GM13977 (cell line): ENCODE measurements at regions not wholly inside any gene's neighbourhood (a gene's known extent, or its start where the extent isn't known, plus 50 kb on each side); places are given as distances from the start of the nearest gene placed in this dataset.

ENCODE experiments used
- DNase-seq: peaks from one replicate; pipeline ENCODE4 v3.0.0; 2012; ENCODE audit warnings: low spot score
- in situ Hi-C: fragments of 300-500 bp; cut with MboI; formaldehyde crosslinking; loops from one replicate; pipeline ENCODE4 v1.12.0; 2022; ENCODE audit warnings: low sequenced_read_pairs, low pct_unique_long_range_greater_than_20kb, mixed read lengths, inconsistent platforms; ENCODE audit not compliant: unreplicated experiment
- TF ChIP-seq, protein P1 (sequence below): IDR thresholded peaks from 2 replicates; pipeline ENCODE4 v1.5.1; 2012; ENCODE audit warnings: mild to moderate bottlenecking, control low read depth; ENCODE audit not compliant: insufficient read depth; ENCODE audit errors: extremely low read depth, missing control alignments

DNA sequence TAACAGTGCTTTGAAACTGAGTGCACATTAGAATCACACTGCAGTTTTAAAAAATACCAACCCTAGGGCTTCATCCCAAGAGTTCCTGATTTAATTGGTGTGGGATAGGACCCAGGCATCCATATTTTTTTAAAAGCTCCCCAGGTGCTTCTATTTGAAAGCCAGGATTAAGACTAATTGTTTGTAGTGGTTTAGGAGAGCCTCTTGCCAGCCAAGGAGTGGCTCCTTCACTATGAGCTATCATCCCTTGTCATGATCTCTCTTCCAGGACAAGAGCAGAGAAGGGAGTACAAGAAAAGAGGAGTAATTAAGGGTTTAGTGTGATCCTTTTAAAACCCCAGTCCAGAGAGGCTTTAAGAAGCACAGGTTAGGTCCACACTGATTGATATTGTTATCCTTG is 178.0 kb downstream of the CAND1 start:
- no peak for DNase-seq
- in situ Hi-C loops = loop anchor here (10.0 kb wide), 1 partner anchor 498 kb away; no protein-coding TSS in a partner anchor
- TF ChIP-seq, protein P1, sequence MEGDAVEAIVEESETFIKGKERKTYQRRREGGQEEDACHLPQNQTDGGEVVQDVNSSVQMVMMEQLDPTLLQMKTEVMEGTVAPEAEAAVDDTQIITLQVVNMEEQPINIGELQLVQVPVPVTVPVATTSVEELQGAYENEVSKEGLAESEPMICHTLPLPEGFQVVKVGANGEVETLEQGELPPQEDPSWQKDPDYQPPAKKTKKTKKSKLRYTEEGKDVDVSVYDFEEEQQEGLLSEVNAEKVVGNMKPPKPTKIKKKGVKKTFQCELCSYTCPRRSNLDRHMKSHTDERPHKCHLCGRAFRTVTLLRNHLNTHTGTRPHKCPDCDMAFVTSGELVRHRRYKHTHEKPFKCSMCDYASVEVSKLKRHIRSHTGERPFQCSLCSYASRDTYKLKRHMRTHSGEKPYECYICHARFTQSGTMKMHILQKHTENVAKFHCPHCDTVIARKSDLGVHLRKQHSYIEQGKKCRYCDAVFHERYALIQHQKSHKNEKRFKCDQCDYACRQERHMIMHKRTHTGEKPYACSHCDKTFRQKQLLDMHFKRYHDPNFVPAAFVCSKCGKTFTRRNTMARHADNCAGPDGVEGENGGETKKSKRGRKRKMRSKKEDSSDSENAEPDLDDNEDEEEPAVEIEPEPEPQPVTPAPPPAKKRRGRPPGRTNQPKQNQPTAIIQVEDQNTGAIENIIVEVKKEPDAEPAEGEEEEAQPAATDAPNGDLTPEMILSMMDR = no peak

DNA sequence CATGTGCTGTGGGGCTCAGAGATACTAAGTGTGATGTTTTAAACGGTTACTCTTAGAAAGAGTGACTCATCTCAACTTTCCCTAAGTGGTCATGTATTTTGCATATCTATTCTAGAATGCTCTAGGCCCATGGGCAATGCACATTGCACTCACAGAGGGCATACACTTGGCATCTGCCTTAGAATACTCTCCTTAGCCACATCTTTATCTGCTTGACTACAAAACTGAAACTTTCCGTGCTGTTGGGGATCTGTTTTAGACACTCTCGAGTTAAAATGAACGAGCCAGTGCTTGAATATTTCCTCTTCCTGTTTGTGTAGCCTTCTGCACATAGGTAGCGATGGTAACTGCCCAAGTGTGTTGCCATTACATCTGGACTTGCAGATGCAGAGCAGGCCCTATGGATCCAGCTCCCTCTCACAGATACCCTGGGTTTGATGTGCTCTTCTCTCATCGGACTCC is 180.5 kb downstream of the CAND1 start:
- in situ Hi-C loops = loop anchor here (10.0 kb wide), 1 partner anchor 495 kb away; no protein-coding TSS in a partner anchor
- peak; percentile 17 for DNase-seq
- TF ChIP-seq, protein P1 = no peak

DNA sequence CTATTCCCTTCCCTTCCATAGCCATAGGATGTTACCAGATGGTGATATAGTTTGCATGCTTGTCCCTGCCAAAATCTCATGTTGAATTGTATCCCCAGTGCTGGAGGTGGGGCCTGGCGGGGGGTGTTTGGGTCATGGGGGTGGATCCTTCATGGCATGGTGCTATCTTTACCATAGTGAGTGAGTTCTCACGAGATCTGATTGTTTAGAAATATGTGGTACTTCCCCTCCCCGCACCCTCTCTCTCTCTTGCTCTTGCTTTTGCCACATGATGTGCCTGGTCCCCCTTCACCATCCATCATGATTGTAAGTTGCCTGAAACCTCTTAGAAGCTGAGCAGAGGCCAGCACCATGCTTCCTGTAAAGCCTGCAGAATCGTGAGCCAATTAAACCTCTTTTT is 181.3 kb downstream of the CAND1 start:
- in situ Hi-C loops = no loop called here
- TF ChIP-seq, protein P1 = no peak
- no peak for DNase-seq

DNA sequence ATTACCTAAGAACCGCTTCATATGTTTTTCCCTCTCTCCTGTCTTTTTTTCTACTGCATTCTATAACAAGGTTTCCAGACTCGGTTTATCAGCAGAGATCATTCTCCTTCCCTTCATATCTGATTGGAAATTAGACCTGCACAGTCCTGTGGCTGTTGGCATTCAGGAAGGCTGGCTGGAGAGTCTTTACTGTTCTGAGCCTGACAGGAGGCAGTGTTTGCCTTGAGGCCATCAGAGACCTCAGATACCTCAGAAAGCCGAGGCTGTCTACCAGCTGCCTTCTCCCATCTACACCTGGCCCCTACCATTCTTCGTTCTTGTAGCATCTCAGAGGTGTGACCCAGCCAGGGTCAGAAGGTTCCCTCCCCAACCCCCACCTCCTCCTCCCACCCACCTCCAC is 182.0 kb downstream of the CAND1 start:
- TF ChIP-seq, protein P1 = no peak
- in situ Hi-C loops = no loop called here
- no peak for DNase-seq

DNA sequence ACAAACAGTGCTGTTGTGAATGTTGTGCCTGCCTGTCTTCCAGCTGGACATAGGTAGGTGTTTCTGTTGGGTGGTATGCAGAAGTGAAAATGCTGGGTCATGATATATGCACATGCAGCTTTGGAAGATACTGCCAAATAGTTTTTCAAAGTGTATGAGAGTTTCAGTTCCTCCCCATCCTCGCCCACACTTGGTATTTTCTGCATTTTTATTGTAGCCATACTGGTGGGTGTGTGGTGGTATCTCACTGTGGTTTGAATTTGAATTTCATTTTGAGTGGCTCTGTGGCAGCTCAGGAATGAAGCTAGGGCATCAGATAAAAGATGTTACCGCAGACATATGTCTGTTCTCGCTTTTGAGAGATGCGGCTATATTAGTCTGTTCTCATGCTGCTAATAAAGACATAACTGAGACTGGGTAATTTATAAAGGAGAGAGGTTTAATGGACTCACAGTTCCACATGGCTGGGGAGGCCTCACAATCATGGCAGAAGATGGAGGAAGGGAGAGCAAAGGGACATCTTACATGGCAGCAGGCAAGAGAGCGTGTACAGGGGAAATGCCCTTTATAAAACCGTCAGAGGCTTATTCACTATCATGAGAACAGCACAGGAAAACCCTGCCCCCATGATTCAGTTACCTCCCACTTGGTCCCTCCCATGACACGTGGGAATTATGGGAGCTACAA is 183.1 kb downstream of the CAND1 start:
- DNase-seq = peak; percentile 13
- TF ChIP-seq, protein P1 = no peak
- in situ Hi-C loops = no loop called here

DNA sequence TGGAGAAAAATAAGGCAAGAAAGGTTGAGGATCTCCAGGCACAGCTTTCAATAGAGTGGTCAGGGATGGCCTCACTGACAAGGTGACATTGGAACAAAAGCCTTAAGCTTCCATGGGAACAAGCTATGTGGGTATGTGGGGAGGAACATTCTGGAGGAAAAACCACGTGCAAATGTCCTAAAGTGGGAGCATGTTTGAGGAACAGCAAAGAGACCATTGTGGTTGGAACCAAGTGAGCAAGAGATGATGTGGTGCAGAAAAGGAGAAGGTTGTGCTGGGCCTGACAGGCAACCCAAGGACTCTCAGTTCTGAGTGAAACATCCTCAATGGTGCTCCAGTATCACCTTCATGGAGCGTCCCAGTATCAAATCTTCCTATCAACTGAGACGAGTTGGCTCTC is 184.0 kb downstream of the CAND1 start:
- DNase-seq = no peak
- TF ChIP-seq, protein P1 = no peak
- in situ Hi-C loops = no loop called here
